ENCODE measurements at regions not wholly inside any gene's neighbourhood (a gene's known extent, or its start where the extent isn't known, plus 50 kb on each side); places are given as distances from the start of the nearest gene placed in this dataset.

- no peak for DNase-seq (ENCODE audit: low read depth)
These were observed 64.3 kb upstream of the MDFIC start for GRCh38 chr7:114857605-114858004.

GRCh38 chr7:114859477-114859876, 62.4 kb upstream of the MDFIC start:
- DNase-seq (ENCODE audit: low read depth) = no peak

- no peak for DNase-seq (ENCODE audit: low read depth)
These were observed 61.7 kb upstream of the MDFIC start for GRCh38 chr7:114860206-114860605.

GRCh38 chr7:114862406-114862805, 59.5 kb upstream of the MDFIC start:
- no peak for DNase-seq (ENCODE audit: low read depth)

- DNase-seq (ENCODE audit: low read depth) = no peak
These were observed 57.6 kb upstream of the MDFIC start for GRCh38 chr7:114864278-114864677.

GRCh38 chr7:114865564-114865963, 56.3 kb upstream of the MDFIC start:
- no peak for DNase-seq (ENCODE audit: low read depth)

All from HS-27A (cell line).